Left forelimb (tissue), 1 donor: ENCODE measurements at regions not wholly inside any gene's neighbourhood (a gene's known extent, or its start where the extent isn't known, plus 50 kb on each side); places are given as distances from the start of the nearest gene placed in this dataset.

Experiments used
- DNase-seq: peaks from one replicate; pipeline ENCODE4 v3.0.0-alpha.2; 2018; ENCODE audit warnings: low spot score

DNA sequence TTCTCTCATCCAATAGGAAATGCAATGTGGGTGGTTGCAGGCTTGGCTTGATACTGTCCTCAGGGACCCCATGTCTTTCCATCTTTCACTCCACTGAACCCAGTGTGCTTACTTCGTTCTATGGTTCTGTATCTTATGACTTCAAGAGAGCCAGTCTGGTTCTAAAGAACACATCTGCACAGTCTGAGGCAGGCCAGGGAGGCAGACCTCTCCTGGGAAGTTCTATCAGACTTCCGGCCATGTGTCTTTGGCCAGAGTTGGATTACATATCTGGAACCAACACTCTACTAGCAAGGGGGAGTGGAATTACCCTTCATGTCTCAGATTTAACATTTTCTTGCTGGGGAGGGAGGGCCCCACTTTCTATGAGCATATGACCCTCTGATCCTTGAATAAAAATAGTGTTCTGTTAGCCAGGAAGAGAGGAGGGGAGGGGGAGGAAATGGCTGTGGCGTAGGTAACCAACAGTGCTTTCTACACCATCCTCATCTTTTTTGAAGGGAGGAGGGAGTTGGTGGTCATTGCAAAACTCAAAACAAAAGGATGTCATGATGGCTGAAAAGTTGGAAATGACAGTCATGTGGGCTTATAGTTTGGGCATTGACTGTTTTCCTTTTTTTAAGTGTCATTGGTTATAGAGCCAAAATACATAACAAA, 370.2 kb downstream of the GATA3 start:
- no peak for DNase-seq

DNA sequence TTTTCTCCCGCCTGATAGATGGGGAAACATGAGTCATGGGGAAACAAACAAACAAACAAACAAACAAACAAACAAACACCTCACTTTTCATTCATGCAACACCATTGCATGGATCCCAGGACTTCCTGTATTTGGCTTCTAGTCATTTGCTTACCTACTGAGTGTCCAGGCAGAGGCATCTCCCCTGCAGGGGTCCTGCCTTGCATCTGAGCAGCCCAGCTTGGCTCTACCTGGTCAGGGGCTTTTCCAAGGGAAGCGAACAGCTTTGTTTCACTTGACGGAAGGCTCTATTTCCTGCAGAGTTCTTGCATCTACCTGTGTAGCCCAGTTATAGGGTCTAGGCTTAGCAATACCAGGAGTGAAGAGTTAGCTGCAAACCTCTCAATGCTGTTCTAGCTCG, 374.2 kb downstream of the GATA3 start:
- no peak for DNase-seq

DNA sequence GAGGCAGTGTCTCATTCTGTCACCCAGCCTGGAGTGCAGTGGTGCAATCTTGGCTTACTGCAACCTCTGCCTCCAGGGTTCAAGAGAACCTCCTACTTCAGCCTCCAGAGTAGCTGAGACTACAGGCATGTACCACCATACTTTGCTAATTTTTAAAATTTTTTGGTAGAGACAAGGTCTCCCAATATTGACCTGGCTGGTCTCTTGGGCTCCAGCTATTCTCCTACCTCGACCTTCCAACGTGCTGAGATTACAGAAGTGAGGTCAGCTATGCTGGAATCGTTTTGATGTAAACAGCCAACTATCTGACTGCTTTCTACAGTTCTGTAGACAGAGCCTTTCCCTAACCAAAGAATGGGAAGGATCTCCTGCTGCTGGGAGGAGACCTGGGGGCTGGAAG, 375.8 kb downstream of the GATA3 start:
- no peak for DNase-seq

DNA sequence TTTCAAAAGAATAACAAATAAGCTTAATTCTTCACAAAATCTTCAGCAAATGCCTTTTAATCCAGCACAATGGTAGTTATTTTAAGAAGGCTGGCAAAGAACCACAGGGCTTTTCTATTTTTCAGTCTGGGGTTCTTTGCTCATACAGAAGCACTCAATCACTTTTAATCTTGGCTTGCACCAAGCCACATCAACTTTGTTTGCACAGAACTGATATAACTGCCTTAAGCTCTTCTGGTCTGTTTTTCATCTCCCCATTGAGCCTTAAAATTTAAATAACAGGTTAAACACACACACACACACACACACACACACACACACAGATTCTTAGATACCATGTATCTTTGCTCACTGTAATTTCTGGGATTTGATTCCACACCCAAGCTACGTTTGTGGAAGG, 377.0 kb downstream of the GATA3 start:
- no peak for DNase-seq

DNA sequence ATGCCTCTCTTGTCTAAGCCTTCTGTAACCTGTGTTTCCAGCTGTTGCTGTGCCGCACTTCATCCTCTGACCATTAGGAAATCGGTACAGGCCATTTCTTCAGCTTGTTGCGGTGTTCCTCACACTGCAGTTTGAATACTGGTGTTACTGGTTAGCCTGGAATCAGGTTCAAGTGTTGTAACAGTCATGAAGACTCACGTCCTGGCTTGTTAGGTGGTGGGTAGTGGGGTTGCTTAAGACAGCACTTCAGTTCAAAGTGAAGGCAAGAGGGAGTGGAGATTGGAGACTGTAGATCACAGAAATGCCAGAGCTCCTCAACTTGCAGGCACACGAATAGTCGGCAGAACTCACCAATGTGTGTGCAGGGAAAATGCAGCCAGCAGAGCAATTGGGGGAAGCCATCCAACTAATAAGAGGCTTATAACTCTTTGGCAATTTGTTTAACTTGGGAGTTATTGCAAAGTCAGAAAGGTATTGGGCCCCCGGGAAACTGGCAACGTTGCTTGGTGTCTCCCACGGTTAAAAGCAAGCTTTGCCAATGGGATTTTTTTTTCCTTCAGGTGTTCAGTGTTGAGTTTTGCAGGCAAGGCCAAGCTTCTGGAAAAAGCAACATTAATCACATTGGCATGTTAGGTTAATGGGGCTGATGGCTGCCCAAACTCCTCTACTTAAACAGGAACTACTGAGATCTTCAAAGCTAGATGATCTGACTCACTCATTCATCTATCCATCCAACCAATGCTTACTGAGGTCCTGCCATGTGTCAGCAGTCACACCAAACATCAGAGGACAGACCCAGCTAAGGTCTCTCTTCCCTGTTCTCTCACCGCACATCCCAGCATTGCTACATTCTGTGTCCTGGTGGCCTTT, 380.9 kb downstream of the GATA3 start:
- no peak for DNase-seq

DNA sequence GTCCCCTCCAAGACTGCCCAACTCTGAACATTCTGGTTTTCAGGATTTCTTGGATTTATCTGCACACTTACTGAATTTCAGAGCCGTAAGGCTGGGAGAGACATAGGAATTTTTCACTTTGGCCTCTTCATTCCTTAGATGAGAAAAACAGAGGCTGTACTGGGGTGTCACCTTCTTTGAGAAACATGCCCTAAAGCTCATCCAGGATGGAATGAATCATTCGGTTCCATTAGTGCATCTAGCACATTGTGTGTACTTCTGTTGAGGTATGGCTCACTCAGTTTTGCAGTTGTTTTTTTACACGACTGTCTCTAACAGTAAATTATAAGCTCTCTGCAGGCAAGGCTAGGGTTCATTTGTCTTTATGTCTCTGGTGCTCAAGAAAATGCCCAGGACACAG, 383.4 kb downstream of the GATA3 start:
- DNase-seq, result no peak

DNA sequence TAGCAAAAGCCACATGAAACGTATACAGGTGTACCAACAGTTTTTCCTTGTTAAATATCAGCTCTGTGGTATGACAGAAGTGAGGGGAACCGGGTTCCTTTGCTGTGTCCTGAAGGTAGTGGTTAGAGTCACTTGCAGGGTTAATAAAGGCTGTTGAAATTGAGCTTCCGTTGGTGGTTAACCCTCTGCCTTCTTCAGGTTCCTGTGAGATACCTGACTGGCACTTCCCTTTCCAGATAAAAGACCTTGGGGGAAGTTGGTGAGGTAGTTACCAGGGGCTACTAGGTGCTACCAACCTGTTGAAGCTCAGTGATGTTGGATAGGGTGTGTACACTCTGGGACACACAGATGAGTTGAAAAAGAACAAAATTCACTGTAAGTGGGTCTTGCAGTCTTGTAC, 384.1 kb downstream of the GATA3 start:
- no peak for DNase-seq

DNA sequence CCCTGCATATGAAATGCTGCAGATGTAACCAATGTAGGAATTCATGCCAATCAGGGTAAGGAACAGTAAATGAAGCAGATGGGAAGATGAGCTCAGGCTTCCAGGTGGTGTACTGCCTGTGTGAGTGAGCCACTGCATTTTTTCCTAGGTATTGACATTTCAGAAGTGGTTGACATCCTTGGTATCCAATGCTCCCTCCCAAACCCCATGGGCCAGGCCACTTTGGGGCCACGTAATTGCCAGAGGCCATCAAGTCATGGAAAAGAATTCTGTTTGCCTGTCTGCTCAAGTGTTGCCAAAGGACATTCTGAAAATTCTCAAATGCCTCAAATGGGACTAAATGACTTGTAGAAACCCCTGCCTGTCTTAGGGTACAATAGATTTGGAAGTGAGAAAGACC, 384.6 kb downstream of the GATA3 start:
- DNase-seq, result no peak

DNA sequence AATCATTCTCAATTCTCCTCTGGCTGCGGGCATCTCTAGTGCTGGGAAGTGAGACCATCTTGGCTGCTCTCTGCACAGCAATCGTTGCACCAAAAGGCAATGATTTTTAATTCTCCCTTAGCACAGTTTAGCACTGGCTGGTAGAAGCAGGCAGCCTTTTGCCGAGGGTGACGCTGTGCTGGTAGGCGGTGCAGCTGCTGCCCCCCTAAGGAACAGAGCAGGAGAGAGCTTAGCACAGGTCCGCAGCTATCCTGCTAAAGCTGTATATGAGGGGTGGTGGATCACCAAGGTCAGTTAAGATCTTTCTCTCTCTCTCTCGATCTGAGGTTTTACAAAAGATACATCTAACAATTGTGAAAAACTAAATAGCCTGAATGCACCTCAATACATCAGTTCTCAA, 390.1 kb downstream of the GATA3 start:
- DNase-seq, result no peak

DNA sequence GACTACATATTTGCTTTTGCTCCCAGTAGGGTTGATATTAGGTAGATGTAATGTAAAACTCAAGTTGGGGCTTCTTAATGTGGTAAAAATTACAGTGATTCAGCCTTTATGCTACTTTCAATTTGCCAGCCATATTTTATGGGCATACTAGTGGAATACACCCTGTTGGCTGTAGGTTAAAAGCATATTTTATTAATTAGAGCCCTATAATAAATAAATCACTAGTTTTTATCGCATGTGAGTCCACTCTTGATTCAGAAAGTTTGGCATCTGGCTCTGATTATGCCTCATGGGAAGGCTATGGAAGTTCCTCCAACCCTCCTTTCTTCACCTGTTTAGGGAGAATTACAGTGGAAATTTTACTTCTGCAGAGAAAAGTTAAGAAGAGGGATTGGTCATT, 390.9 kb downstream of the GATA3 start:
- no peak for DNase-seq

DNA sequence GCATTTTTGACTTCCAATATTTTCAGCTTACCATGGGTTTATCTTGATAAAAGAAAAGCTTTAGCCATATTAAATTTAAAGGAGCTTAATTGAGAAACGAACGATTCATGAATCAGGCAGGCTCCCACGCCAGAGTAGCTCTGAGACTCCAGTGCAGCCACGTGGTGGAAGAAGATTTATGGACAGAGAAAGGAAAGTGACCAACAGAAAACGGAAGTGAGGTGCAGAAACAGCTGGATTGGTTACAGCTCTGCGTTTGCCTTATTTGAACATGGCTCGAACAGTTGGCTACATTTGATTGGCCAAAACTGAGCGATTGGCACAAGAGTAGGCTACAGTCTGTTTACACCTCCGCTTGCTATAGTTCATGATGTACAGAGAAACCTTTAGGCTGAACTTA, 395.4 kb downstream of the GATA3 start:
- DNase-seq, result no peak

DNA sequence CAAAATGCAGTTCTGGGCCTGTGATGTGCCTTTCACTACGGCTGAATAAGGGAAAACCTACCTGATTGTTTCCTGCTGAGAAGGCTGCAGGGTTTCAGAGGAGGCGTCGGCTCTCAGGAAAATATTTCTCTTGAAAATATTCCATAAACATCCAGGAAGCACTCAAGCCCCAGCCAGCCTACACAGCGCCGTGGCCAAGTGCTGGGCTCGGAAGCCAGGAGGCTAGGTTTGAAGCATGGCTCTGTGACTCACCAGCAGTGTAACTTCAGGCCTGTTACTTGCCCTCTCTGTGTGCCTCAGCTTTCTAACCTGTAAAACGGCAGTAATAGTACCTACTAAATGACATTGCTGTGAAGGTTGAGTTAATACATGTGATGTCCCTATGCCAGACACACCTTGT, 399.1 kb downstream of the GATA3 start:
- DNase-seq, result no peak

DNA sequence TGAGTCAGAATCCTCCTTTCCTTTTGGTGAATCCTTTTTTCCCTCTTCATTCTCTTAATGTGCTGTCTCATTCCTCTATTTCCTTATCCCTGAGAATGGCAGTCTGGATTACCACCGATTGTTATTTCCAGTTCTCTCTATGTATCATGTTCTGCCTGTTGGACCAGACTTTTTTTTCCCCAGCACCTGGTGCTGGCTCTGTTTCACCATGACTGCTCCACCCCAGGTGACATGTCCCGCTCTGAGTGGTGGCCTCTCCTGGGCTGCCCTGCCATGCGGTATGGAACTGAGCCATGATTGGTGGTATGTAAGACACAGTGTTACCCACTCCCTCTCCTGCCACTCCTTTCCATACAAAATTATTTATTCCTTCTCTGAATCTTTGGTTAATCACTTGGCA, 399.9 kb downstream of the GATA3 start:
- no peak for DNase-seq

DNA sequence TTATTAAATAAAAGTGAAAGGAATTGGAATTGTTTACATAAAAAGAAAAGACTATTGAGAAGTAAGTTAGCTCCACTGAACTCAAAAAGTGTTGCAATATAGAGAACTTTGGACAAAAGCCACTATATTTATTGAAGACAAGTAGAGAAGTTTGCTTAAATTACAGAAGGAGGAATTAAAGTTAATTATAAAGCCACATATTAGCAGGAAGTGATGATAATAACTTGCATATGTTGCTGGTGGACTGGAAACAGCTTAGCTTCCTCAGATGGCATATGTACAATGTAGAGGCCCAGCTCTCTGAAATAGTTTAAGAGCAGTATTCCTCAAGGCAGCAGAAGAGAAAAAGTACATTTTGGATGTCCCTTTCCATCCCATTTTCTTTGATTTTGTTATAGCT, 400.7 kb downstream of the GATA3 start:
- DNase-seq, result no peak

DNA sequence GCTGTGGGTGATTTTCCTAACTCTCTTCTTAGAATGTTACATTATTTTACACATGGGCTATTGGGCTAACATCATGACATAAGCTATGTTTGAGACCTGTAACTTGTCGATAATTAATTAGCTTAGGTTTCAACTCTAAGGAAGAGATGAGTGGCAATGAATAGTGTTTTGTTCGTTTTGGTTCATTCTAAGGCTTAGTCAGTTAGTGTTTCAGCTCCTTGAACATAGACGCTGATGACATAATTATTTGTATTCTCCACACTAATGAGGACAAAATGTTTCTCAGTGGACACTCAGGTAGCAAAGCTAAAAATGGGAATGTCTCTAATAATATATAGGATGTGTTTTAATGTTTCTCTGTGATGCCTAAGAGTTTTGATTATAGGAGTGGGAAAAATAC, 401.9 kb downstream of the GATA3 start:
- no peak for DNase-seq

DNA sequence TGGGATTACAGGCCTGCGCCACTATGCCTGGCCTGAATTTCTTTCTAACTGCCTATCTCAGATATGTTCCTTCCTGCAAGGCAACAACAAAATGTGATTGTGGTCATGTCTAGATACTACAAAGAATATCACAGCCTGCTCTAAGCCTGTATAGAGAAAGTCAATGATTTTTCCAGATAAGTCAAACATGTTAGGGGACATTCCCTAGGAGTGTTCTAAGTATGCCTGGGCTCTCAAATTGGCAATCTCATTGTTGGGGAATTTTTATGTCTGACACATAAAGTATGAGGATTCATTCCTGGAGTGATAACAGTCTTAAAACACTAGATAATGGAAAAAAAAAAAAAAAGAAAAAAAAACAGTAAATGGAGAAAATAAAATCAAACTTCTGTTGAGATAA, 406.1 kb downstream of the GATA3 start:
- DNase-seq, result no peak

DNA sequence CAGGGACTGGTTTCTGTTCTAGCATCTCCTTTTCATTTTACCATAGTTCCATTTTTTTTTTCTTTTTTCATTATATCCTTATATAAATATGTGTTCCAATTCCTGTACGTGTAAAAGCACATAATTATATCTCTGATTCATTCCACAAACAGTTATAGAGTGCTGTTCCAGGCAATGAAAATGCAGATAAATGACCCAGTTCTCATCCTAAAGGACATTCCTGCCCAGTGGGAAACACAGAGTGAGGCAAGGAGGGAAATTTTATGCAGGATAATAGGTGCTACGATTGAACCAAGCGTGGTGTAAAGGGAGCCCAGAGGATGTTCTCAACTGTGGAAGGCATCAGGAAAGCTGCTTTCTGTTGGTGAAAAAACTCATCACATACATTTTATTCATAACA, 408.1 kb downstream of the GATA3 start:
- no peak for DNase-seq

DNA sequence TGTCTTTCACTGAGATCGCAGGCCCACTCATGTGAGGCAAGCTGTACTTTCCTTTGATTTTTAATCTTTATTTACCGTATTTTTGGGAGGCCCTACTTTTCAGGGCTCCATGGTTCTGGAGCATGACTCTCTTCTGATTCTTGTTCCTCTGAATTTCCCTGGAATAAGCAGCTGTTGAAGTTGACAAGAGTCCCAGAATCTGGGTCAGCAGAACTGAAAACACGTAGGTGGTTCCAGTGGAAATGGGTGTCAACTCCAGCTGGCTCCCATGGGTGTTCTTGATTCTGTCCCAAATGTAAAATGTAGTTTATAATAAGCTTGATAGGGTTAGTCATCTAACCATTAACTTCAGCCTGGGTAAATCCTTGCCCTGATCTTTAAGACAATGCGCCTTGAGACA, 409.4 kb downstream of the GATA3 start:
- DNase-seq, result no peak

DNA sequence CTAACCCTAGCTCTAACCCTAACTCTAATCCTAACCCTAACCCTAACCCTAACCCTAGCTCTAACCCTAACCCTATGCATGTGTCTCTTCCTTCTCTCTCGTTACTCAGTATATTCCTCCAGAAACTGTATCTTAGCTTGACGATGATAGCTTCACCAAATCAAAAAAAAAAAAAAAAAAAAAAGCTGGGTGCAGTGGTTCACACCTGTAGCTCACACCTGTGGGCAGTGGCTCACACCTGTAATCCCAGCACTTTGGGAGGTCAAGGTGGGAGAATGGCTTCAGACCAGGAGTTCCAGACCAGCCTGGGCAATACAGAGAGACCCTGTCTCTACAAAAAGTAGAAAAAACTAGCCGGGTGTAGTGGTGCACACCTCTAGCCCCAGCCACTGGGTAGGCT, 414.0 kb downstream of the GATA3 start:
- no peak for DNase-seq

DNA sequence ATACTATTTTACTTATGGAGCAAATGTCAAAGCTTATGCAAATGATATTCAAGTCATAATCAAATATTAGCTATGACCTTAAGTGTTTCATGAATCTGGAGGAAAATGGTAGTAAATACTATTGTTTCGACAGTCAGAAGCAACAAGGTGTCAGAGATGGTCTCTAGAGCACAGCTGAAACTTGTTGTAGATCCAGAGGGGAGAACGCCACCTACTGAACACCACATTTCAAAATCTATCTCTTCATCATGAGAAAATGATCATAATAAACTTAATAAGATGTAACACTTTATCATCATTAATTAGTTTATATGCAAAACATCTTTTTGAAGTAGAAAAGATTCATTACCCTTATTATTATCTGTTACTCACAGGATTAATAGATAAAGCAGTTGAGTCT, 418.7 kb downstream of the GATA3 start:
- DNase-seq, result no peak

DNA sequence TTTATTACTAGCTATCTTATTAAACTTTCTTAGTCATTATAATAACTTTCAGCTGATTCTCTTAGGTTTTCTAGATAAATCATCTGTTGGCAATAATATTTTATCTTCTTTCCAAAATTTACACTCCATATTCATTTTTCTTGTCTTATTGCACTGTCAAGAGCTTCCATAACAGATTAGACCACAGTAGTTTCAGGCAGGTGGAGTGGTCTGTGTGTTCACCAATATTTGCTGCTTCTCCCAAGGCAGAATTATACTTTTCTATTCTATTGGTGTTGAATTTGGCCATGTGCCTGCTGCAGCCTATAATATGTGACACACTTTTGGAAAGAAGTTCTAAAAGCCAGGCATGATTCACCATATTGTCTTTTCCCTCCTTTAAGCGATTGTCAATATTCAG, 422.8 kb downstream of the GATA3 start:
- DNase-seq, result no peak

DNA sequence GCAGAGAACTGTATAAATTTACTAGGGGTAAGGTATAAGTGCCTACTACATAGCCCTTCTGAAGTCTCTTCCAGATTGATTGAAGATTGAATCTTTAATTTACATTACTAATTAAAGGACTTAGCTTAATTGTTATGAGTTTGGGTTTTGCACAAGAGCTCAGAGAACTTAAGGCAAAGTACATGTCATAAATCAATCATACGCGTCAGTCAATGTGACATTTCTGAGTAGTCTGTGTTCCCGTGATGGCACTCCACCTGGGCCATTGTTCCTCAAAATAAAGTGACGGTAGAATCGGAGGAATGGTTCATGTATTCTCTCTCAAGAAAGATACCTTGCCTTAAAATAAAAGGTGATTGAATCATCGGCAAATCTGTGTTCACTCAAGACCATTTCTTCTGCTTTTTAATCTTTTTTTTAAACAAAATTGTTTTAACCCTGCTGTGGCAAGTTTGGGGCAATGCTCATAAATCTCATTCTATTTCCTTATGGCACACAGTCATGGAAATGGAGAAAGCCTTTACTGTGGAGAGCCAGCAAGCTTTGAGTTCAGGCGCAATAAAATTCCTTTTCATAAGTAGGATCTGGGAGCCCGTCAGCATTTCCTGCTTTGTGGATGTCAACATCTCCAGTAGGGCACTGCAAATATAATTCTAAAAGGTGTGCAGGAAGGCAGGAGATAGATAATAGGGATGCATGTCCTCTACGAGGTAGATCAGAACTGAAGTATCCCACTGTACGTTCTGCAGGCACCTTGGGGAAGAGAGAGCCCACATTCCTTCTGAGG, 427.4 kb downstream of the GATA3 start:
- DNase-seq, result no peak

DNA sequence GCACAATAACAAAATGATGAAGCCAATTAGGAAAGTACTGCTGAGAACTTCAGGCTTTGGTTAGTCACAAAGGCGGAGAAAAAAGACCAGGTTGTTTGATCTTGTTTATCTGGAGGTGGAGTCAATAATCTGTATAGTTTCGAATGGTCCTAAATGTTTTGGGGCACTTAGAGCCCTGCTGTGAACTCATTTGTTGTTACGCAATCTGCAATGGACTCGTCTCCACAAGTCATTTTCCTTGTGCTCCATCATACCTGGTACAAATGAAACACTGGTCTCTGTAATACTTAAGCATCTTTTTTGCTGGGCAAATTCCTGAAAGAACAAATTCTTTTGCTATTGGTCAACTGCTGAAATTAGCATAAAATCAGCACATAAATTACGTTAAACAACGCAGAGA, 430.5 kb downstream of the GATA3 start:
- DNase-seq, result no peak
